Sigmoid colon (tissue), 6 donors: ENCODE measurements at regions not wholly inside any gene's neighbourhood (a gene's known extent, or its start where the extent isn't known, plus 50 kb on each side); places are given as distances from the start of the nearest gene placed in this dataset.

Experiments used
- DNase-seq: peaks from one replicate; pipeline ENCODE4 v3.0.0-alpha.2; 2019
- H3K27ac ChIP-seq, 4 donors: fragments of 200-600 bp; sonication (generic); one replicate each; pipeline ENCODE4 v1.5.1; 2016 to 2019; ENCODE audit warnings: mild to moderate bottlenecking in 1 of 4
- H3K27me3 ChIP-seq, 3 donors: fragments of 200-600 bp; sonication (generic); one replicate each; pipeline ENCODE4 v1.5.1; 2019; ENCODE audit warnings: mild to moderate bottlenecking in 1 of 3
- H3K36me3 ChIP-seq, 4 donors: fragments of 200-600 bp; sonication (generic); one replicate each; pipeline ENCODE4 v1.5.1; 2016 to 2019
- H3K4me1 ChIP-seq, 4 donors: fragments of 200-600 bp; sonication (generic); one replicate each; pipeline ENCODE4 v1.5.1; 2017 to 2019
- H3K4me3 ChIP-seq, 4 donors: fragments of 200-600 bp; sonication (generic); one replicate each; pipeline ENCODE4 v1.5.1; 2017 to 2019; ENCODE audit warnings: mild to moderate bottlenecking in 2 of 4, moderate library complexity in 1 of 4
- H3K9me3 ChIP-seq, 4 donors: fragments of 200-600 bp in 3 of 4; sonication (generic) in 3 of 4; one replicate each; pipeline versions ENCODE4 v1.5.1 to v1.6.1; 2013 to 2019
- CTCF ChIP-seq, 4 experiments: fragments of 450-650 bp in 3 of 4; fragments of 200-600 bp in 1 of 4; IDR thresholded peaks; one replicate each; pipeline ENCODE4 v1.5.1; 2016 to 2019; ENCODE audit warnings: antibody characterized with exemption in 4 of 4, mild to moderate bottlenecking in 3 of 4, moderate library complexity in 2 of 4
- EP300 ChIP-seq, 4 donors: sonication (generic); formaldehyde crosslinking; IDR thresholded peaks; one replicate each; pipeline ENCODE4 v1.6.1; 2017; ENCODE audit warnings: antibody characterized with exemption in 4 of 4
- POLR2A ChIP-seq, 2 donors: fragments of 450-650 bp; IDR thresholded peaks; one replicate each; pipeline ENCODE4 v1.6.1; 2016; ENCODE audit warnings: antibody characterized with exemption in 2 of 2, mild to moderate bottlenecking in 2 of 2, moderate library complexity in 2 of 2
- POLR2AphosphoS5 ChIP-seq, 4 donors: sonication (generic); formaldehyde crosslinking; IDR thresholded peaks; one replicate each; pipeline ENCODE4 v1.6.1; 2017; ENCODE audit warnings: antibody characterized with exemption in 4 of 4
- WGBS, 2 donors: extraction: QIAGEN DNeasy Blood & Tissue Kit; methylation state at CpG; one replicate each; pipeline ENCODE4 v1.1.7; 2013; 5-methylcytosine and 5-hydroxymethylcytosine counted together
- intact Hi-C: fragments of 100-400 bp; cut with DNase I; formaldehyde crosslinking; loops from one replicate; pipeline ENCODE4 v1.15.1; 2023
- donor health status: healthy with polysubstance abuse.
- donor health status: healthy.

GRCh38 chr6:139852067-139852466 is 477.6 kb upstream of the CITED2 start:
- no peaks in the 10 kb centered on the region for H3K36me3 ChIP-seq
- no peak for DNase-seq
- no peak for TF ChIP-seq POLR2AphosphoS5 (IDR thresholded peaks at IDR 0.05)
- TF ChIP-seq CTCF (IDR thresholded peaks at IDR 0.05), result no peak
- TF ChIP-seq POLR2A (IDR thresholded peaks at IDR 0.05), result no peak
- TF ChIP-seq EP300 (IDR thresholded peaks at IDR 0.05), result no peak
- H3K27ac ChIP-seq, result peak overlapping the region in 3 of 4 donors; percentile 57 to 72 (median 69)
- no peak overlapping the region for H3K4me3 ChIP-seq
- WGBS, 2 donors, result 13 to 55% methylated on average over 2 of the region's 2 CpGs
- no peaks in the 10 kb centered on the region for H3K27me3 ChIP-seq
- intact Hi-C loops, result loop anchor here (5.0 kb wide), 1 partner anchor 75 kb away; no protein-coding TSS in a partner anchor
- H3K4me1 ChIP-seq, result peaks cover 0 to 60% (median 48%) of the 10 kb centered on the region in 4 donors
- peaks cover 0 to 4% (median 2%) of the 10 kb centered on the region in 4 donors for H3K9me3 ChIP-seq

GRCh38 chr6:139851206-139851605 is 476.8 kb upstream of the CITED2 start:
- no peak overlapping the region for H3K4me3 ChIP-seq
- H3K27me3 ChIP-seq, result no peaks in the 10 kb centered on the region
- no peaks in the 10 kb centered on the region for H3K36me3 ChIP-seq
- H3K9me3 ChIP-seq, result peaks cover 0 to 4% (median 2%) of the 10 kb centered on the region in 4 donors
- intact Hi-C loops, result loop anchor here (5.0 kb wide), 1 partner anchor 74 kb away; no protein-coding TSS in a partner anchor
- TF ChIP-seq POLR2AphosphoS5 (IDR thresholded peaks at IDR 0.05), result no peak
- no peak for TF ChIP-seq POLR2A (IDR thresholded peaks at IDR 0.05)
- TF ChIP-seq EP300 (IDR thresholded peaks at IDR 0.05), result no peak
- no peak for TF ChIP-seq CTCF (IDR thresholded peaks at IDR 0.05)
- H3K27ac ChIP-seq, result peak overlapping the region in 1 of 4 donors; percentile 69
- no peak for DNase-seq
- H3K4me1 ChIP-seq, result peaks cover 0 to 60% (median 49%) of the 10 kb centered on the region in 4 donors
- 49 to 67% methylated on average over 4 of the region's 4 CpGs for WGBS, 2 donors

GRCh38 chr6:139850512-139850911 is 476.1 kb upstream of the CITED2 start:
- WGBS, 2 donors, result 94 to 97% methylated on average over 2 of the region's 2 CpGs
- no peak overlapping the region for H3K27ac ChIP-seq

GRCh38 chr6:139847457-139847813 is 473.0 kb upstream of the CITED2 start:
- H3K36me3 ChIP-seq, result no peaks in the 10 kb centered on the region
- peak overlapping the region in 3 of 4 donors; percentile 0 to 16 (median 1) for H3K27ac ChIP-seq
- intact Hi-C loops, result no loop called here
- 4 to 46% methylated on average over 2 of the region's 2 CpGs for WGBS, 2 donors
- peaks cover 0 to 25% (median 12%) of the 10 kb centered on the region in 4 donors for H3K4me1 ChIP-seq
- H3K27me3 ChIP-seq, result no peaks in the 10 kb centered on the region
- no peak overlapping the region for H3K4me3 ChIP-seq
- DNase-seq, result no peak
- peaks cover 0 to 4% (median 2%) of the 10 kb centered on the region in 4 donors for H3K9me3 ChIP-seq
- TF ChIP-seq EP300 (IDR thresholded peaks at IDR 0.05) (no peak), POLR2AphosphoS5 (IDR thresholded peaks at IDR 0.05) (no peak), POLR2A (IDR thresholded peaks at IDR 0.05) (no peak), CTCF (IDR thresholded peaks at IDR 0.05) (no peak)

More at GRCh38 chr6:139850512-139850911, 476.1 kb upstream of the CITED2 start:
- TF ChIP-seq EP300 (IDR thresholded peaks at IDR 0.05), result no peak
- no peak for TF ChIP-seq POLR2AphosphoS5 (IDR thresholded peaks at IDR 0.05)
- no peak for TF ChIP-seq POLR2A (IDR thresholded peaks at IDR 0.05)
- TF ChIP-seq CTCF (IDR thresholded peaks at IDR 0.05), result no peak
- H3K36me3 ChIP-seq, result no peaks in the 10 kb centered on the region
- no peaks in the 10 kb centered on the region for H3K27me3 ChIP-seq
- no peak for DNase-seq
- H3K4me3 ChIP-seq, result no peak overlapping the region
- H3K9me3 ChIP-seq, result peaks cover 0 to 4% (median 2%) of the 10 kb centered on the region in 4 donors
- intact Hi-C loops, result loop anchor here (5.0 kb wide), 1 partner anchor 73 kb away; no protein-coding TSS in a partner anchor
- peaks cover 0 to 55% (median 43%) of the 10 kb centered on the region in 4 donors for H3K4me1 ChIP-seq
